Progenitor cell of endocrine pancreas (in vitro differentiated cells): ENCODE measurements at regions not wholly inside any gene's neighbourhood (a gene's known extent, or its start where the extent isn't known, plus 50 kb on each side); places are given as distances from the start of the nearest gene placed in this dataset.
"Not testable (repeated sequence)": the region's sequence is repeated elsewhere in the genome, so short reads cannot be mapped to it uniquely, and the experiment has no call there.

Experiments used
- DNase-seq: peaks from one replicate; pipeline ENCODE4 v3.0.0; 2021; ENCODE audit warnings: low spot score; ENCODE audit not compliant: unreplicated experiment
- H3K27ac Mint-ChIP-seq: 2 replicates; pipeline ENCODE4 v1.8.0; 2021; ENCODE audit warnings: mild to moderate bottlenecking, moderate library complexity, mixed read lengths
- H3K27me3 Mint-ChIP-seq: 2 replicates; pipeline ENCODE4 v1.8.0; 2021; ENCODE audit warnings: mixed read lengths
- H3K36me3 Mint-ChIP-seq: 2 replicates; pipeline ENCODE4 v1.8.0; 2022; ENCODE audit warnings: mixed read lengths; ENCODE audit not compliant: insufficient read depth
- H3K4me1 Mint-ChIP-seq: 2 replicates; pipeline ENCODE4 v1.8.0; 2021; ENCODE audit warnings: low read depth, mixed read lengths
- H3K4me3 Mint-ChIP-seq: 2 replicates; pipeline ENCODE4 v1.8.0; 2021; ENCODE audit warnings: low read depth, mild to moderate bottlenecking, moderate library complexity, mixed read lengths
- H3K9me3 Mint-ChIP-seq: 2 replicates; pipeline ENCODE4 v1.8.0; 2021; ENCODE audit warnings: low read depth, mixed read lengths
- CTCF ChIP-seq: fragments of 200-600 bp; sonication (generic); IDR thresholded peaks from one replicate; pipeline ENCODE4 v1.5.0; 2021; ENCODE audit warnings: antibody characterized with exemption, mild to moderate bottlenecking; ENCODE audit not compliant: unreplicated experiment

GRCh38 chr1:181317261-181317930 lies 165.9 kb upstream of the CACNA1E start:
- Mint-ChIP-seq H3K27ac (no peak overlapping the region), H3K9me3 (no peaks in the 10 kb centered on the region), H3K27me3 (peaks cover 99% of the 10 kb centered on the region), H3K36me3 (no peaks in the 10 kb centered on the region), H3K4me3 (no peak overlapping the region), H3K4me1 (peaks cover 13% of the 10 kb centered on the region)
- TF ChIP-seq CTCF = no peak
- no peak for DNase-seq

- TF ChIP-seq CTCF = peak; percentile 34
- H3K36me3 Mint-ChIP-seq = no peaks in the 10 kb centered on the region
- DNase-seq = no peak
- H3K27ac Mint-ChIP-seq = peak overlapping the region; percentile 54
- H3K4me1 Mint-ChIP-seq = peaks cover 13% of the 10 kb centered on the region
- peak overlapping the region; percentile 39 for H3K4me3 Mint-ChIP-seq
- no peaks in the 10 kb centered on the region for H3K9me3 Mint-ChIP-seq
- H3K27me3 Mint-ChIP-seq = peaks cover 99% of the 10 kb centered on the region
Measured at GRCh38 chr1:181318022-181318857, 165.1 kb upstream of the CACNA1E start.

DNA sequence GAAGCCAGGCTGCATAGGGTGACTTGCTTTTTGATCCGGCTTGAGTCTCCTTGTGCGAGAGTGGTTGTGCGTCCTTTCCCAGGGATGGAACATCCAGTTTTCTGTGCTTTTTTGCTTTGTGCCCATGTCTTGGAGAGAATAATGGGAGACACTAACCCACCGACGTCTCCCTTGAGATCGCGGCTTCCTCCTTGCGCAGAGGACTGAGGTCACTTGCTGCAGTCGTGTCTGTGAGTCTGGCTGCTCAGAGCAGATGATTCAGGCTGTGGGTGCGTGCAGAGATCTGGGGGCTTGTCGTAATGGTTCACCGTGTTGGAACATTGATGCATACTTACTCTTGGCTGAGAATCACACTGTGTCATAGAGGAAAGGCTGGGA lies 164.5 kb upstream of the CACNA1E start:
- DNase-seq = no peak
- no peak overlapping the region for H3K4me3 Mint-ChIP-seq
- H3K9me3 Mint-ChIP-seq = no peaks in the 10 kb centered on the region
- H3K4me1 Mint-ChIP-seq = peaks cover 13% of the 10 kb centered on the region
- peaks cover 100% of the 10 kb centered on the region for H3K27me3 Mint-ChIP-seq
- H3K36me3 Mint-ChIP-seq = no peaks in the 10 kb centered on the region
- no peak overlapping the region for H3K27ac Mint-ChIP-seq
- TF ChIP-seq CTCF = no peak

GRCh38 chr1:181319907-181320306 lies 163.4 kb upstream of the CACNA1E start:
- DNase-seq = no peak
- H3K36me3 Mint-ChIP-seq = no peaks in the 10 kb centered on the region
- no peak overlapping the region for H3K4me3 Mint-ChIP-seq
- no peak for TF ChIP-seq CTCF
- no peaks in the 10 kb centered on the region for H3K9me3 Mint-ChIP-seq
- H3K27ac Mint-ChIP-seq = no peak overlapping the region
- peaks cover 13% of the 10 kb centered on the region for H3K4me1 Mint-ChIP-seq
- peaks cover 100% of the 10 kb centered on the region for H3K27me3 Mint-ChIP-seq

DNA sequence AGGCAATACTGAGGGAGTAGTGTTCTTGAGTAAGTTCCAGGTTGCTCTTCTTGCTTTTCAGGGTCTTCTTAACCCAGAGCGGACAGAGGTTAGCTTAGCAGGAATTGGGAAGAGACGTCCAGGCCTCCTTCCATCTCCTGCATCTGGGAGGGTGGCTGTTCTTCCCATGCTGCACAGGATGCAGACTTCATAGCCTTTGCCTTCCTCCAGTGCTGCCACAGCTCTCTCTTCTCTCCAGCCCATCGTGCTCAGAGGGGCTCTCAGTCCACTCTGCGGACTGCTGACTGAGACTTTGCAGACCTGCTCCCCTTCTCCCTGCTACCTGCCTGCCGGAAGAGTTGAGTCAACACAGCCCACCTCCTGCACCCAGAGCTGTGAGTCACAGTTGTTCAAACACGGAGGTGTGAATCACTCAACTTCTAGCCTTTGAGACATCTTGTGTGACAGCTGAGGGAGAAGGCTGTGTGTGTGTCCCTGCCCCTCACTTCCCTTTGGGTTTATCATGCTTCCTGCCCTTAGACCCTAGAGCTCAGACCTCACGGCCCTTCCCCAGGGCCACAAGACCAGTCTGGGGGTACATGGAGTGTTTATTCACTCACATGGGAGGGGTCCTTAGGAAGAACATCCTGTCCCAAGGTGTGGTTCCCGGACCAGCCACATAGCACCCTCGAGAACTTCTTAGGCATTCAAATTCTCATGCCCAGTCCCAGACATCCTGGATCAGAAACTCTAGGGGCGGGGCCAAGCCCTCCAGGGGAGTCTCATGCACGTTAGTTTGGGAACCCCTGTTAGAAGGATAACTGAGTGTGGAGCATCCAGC lies 158.3 kb upstream of the CACNA1E start:
- Mint-ChIP-seq H3K27ac (no peak overlapping the region), H3K27me3 (peaks cover 86% of the 10 kb centered on the region), H3K9me3 (no peaks in the 10 kb centered on the region), H3K4me3 (no peak overlapping the region), H3K4me1 (no peaks in the 10 kb centered on the region), H3K36me3 (no peaks in the 10 kb centered on the region)
- DNase-seq = no peak
- no peak for TF ChIP-seq CTCF

- peaks cover 80% of the 10 kb centered on the region for H3K27me3 Mint-ChIP-seq
- not testable (repeated sequence) for H3K4me1 Mint-ChIP-seq, H3K4me3 Mint-ChIP-seq, H3K9me3 Mint-ChIP-seq, H3K36me3 Mint-ChIP-seq, DNase-seq, H3K27ac Mint-ChIP-seq
Measured at GRCh38 chr1:181325765-181326164, 157.6 kb upstream of the CACNA1E start.
